PC-3 (cell line): ENCODE measurements at regions not wholly inside any gene's neighbourhood (a gene's known extent, or its start where the extent isn't known, plus 50 kb on each side); places are given as distances from the start of the nearest gene placed in this dataset.

Experiments used
- CTCF ChIP-seq: fragments of 300-600 bp; sonication (generic); conservative IDR thresholded peaks from 2 replicates; pipeline ENCODE4 v1.5.1; 2017; ENCODE audit warnings: antibody characterized with exemption, low read depth, mild to moderate bottlenecking, low read length
- EZH2 ChIP-seq: fragments of 300-600 bp; sonication (generic); IDR thresholded peaks from one replicate; pipeline ENCODE4 v1.6.1; 2017; ENCODE audit warnings: antibody characterized with exemption, mild to moderate bottlenecking, low read length; ENCODE audit not compliant: unreplicated experiment
- EZH2phosphoT487 ChIP-seq: fragments of 300-600 bp; sonication (generic); IDR thresholded peaks from 2 replicates; pipeline ENCODE4 v1.6.1; 2018; ENCODE audit warnings: mild to moderate bottlenecking, antibody characterized with exemption, low read length, borderline replicate concordance

- TF ChIP-seq CTCF (no peak), EZH2phosphoT487 (no peak), EZH2 (no peak)
Measured at GRCh38 chr11:42390116-42390515, 921.7 kb upstream of the API5 start.
